ENCODE measurements at regions not wholly inside any gene's neighbourhood (a gene's known extent, or its start where the extent isn't known, plus 50 kb on each side); places are given as distances from the start of the nearest gene placed in this dataset.

- no peak for TF ChIP-seq POLR2A (IDR thresholded peaks at IDR 0.05)
- TF ChIP-seq CTCF (IDR thresholded peaks at IDR 0.05 in 8 of 11, conservative IDR thresholded peaks at IDR 0.05 in 3 of 11) = no peak
Observed at GRCh38 chr4:162793571-162793970, 373.1 kb downstream of the NAF1 start.

All from spleen (tissue), 7 donors.